MM.1S (cell line): ENCODE measurements at regions not wholly inside any gene's neighbourhood (a gene's known extent, or its start where the extent isn't known, plus 50 kb on each side); places are given as distances from the start of the nearest gene placed in this dataset.

Experiments used
- DNase-seq: peaks from one replicate; pipeline ENCODE4 v3.0.0-alpha.2; 2015
- H2AFZ ChIP-seq: fragments of 300-600 bp; sonication (generic); 2 replicates; pipeline ENCODE4 v1.6.0; 2016; ENCODE audit warnings: antibody characterized with exemption, low read length
- H3F3A ChIP-seq: fragments of 300-600 bp; sonication (generic); 2 replicates; pipeline ENCODE4 v1.6.1; 2016; ENCODE audit warnings: mild to moderate bottlenecking, antibody characterized with exemption, low read length, moderate library complexity, mixed read lengths; ENCODE audit not compliant: insufficient read depth
- H3K27ac ChIP-seq: fragments of 300-600 bp; sonication (generic); 2 replicates; pipeline ENCODE4 v1.5.1; 2016; ENCODE audit warnings: mild to moderate bottlenecking, low read length
- H3K27me3 ChIP-seq: fragments of 300-600 bp; sonication (generic); replicated peaks from 2 replicates; pipeline ENCODE4 v1.6.0; 2016; ENCODE audit warnings: low read length; ENCODE audit not compliant: insufficient read depth
- H3K36me3 ChIP-seq: fragments of 300-600 bp; sonication (generic); replicated peaks from 2 replicates; pipeline ENCODE4 v1.6.1; 2016; ENCODE audit warnings: mild to moderate bottlenecking, low read length, mixed read lengths; ENCODE audit not compliant: insufficient read depth
- H3K4me1 ChIP-seq: fragments of 300-600 bp; sonication (generic); 2 replicates; pipeline ENCODE4 v1.6.1; 2016; ENCODE audit warnings: low read length, mixed read lengths
- H3K4me2 ChIP-seq: fragments of 300-600 bp; sonication (generic); 2 replicates; pipeline ENCODE4 v1.6.0; 2016; ENCODE audit warnings: low read depth, low read length
- H3K4me3 ChIP-seq: fragments of 300-600 bp; sonication (generic); 2 replicates; pipeline ENCODE4 v1.5.1; 2016; ENCODE audit warnings: low read length, mixed read lengths
- H3K79me2 ChIP-seq: fragments of 300-600 bp; sonication (generic); 2 replicates; pipeline ENCODE4 v1.6.1; 2016; ENCODE audit warnings: mixed run types, low read length, mixed read lengths
- H3K9ac ChIP-seq: fragments of 300-600 bp; sonication (generic); 2 replicates; pipeline ENCODE4 v1.6.1; 2016; ENCODE audit warnings: low read length, mixed read lengths
- H3K9me2 ChIP-seq: fragments of 300-600 bp; sonication (generic); replicated peaks from 2 replicates; pipeline ENCODE4 v1.6.1; 2016; ENCODE audit warnings: mild to moderate bottlenecking, low read length, mixed read lengths; ENCODE audit not compliant: insufficient read depth
- H3K9me3 ChIP-seq: fragments of 300-600 bp; sonication (generic); replicated peaks from 2 replicates; pipeline ENCODE4 v1.6.1; 2016; ENCODE audit warnings: mild to moderate bottlenecking, low read length, mixed read lengths; ENCODE audit not compliant: insufficient read depth
- H4K20me1 ChIP-seq: fragments of 300-600 bp; sonication (generic); 2 replicates; pipeline ENCODE4 v1.6.1; 2016; ENCODE audit warnings: mild to moderate bottlenecking, low read length, moderate library complexity, mixed read lengths; ENCODE audit not compliant: insufficient read depth
- EZH2 ChIP-seq: fragments of 300-600 bp; sonication (generic); optimal IDR thresholded peaks from 2 replicates; pipeline ENCODE3; 2017; ENCODE audit warnings: low read depth, mild to moderate bottlenecking, antibody characterized with exemption, low read length, mixed read lengths
- EZH2phosphoT487 ChIP-seq: fragments of 300-600 bp; sonication (generic); IDR thresholded peaks from 2 replicates; pipeline ENCODE4 v1.6.1; 2018; ENCODE audit warnings: antibody characterized with exemption, low read length
- TF ChIP-seq, protein P1 (sequence below): fragments of 300-600 bp; sonication (generic); IDR thresholded peaks from 2 replicates; pipeline ENCODE4 v1.5.1; 2016; ENCODE audit warnings: antibody characterized with exemption, low read length, mixed read lengths

DNA sequence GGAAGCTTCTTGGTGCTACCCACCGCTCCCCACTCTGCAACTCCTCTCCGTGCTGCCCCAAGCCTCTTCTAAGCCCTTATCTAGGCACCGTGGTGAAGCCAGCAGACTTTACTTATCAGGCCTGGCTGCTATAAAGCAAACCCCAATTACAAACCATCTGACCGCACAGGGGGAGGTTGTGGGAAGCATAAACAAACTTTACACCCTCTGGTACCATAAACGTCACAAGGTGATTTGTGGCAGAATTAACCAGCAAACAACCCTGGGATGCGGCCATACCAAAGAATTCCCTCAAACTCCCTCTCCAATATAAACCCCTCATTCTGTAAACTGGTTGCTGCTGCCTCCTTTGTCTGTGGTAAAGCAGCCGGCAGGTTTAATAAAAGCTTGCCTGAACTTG is 55.2 kb downstream of the MAGEC2 start:
- H3F3A ChIP-seq, result no peaks in the 10 kb centered on the region
- no peak for DNase-seq
- no peak overlapping the region for H2AFZ ChIP-seq
- no peak overlapping the region for H3K9ac ChIP-seq
- no peaks in the 10 kb centered on the region for H3K79me2 ChIP-seq
- TF ChIP-seq EZH2phosphoT487, result no peak
- TF ChIP-seq, protein P1, sequence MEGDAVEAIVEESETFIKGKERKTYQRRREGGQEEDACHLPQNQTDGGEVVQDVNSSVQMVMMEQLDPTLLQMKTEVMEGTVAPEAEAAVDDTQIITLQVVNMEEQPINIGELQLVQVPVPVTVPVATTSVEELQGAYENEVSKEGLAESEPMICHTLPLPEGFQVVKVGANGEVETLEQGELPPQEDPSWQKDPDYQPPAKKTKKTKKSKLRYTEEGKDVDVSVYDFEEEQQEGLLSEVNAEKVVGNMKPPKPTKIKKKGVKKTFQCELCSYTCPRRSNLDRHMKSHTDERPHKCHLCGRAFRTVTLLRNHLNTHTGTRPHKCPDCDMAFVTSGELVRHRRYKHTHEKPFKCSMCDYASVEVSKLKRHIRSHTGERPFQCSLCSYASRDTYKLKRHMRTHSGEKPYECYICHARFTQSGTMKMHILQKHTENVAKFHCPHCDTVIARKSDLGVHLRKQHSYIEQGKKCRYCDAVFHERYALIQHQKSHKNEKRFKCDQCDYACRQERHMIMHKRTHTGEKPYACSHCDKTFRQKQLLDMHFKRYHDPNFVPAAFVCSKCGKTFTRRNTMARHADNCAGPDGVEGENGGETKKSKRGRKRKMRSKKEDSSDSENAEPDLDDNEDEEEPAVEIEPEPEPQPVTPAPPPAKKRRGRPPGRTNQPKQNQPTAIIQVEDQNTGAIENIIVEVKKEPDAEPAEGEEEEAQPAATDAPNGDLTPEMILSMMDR, result no peak
- no peak for TF ChIP-seq EZH2
- H4K20me1 ChIP-seq, result no peaks in the 10 kb centered on the region
- no peaks in the 10 kb centered on the region for H3K27me3 ChIP-seq
- H3K9me2 ChIP-seq, result no peaks in the 10 kb centered on the region
- H3K27ac ChIP-seq, result no peak overlapping the region
- H3K4me2 ChIP-seq, result no peak overlapping the region
- no peaks in the 10 kb centered on the region for H3K36me3 ChIP-seq
- no peaks in the 10 kb centered on the region for H3K9me3 ChIP-seq
- no peaks in the 10 kb centered on the region for H3K4me1 ChIP-seq
- H3K4me3 ChIP-seq, result no peak overlapping the region

DNA sequence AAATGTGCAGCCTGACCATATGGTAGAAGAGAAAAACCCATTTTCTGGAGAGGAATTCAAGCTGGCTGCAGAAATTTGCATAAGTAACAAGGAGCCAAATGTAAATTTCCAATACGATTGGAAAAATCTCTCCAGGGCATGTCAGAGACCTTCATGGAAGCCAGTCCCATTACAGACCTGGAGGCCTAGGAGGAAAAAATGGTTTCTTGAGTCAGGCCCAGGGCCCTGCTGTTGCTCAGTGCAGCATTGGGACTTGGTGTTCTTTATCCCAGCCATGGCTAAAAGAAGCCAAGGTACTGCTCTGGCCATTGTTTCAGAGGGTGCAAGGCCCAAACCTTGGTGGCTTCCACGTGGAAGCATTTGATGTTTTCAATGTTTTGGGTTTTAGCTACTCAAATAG is 70.6 kb downstream of the MAGEC2 start:
- H3K4me3 ChIP-seq, result no peak overlapping the region
- H3K4me2 ChIP-seq, result no peak overlapping the region
- H3K79me2 ChIP-seq, result no peaks in the 10 kb centered on the region
- no peaks in the 10 kb centered on the region for H3K9me2 ChIP-seq
- H3K27ac ChIP-seq, result no peak overlapping the region
- H3K4me1 ChIP-seq, result no peaks in the 10 kb centered on the region
- DNase-seq, result no peak
- H3K9me3 ChIP-seq, result no peaks in the 10 kb centered on the region
- no peaks in the 10 kb centered on the region for H3F3A ChIP-seq
- TF ChIP-seq EZH2phosphoT487, result no peak
- TF ChIP-seq, protein P1, result no peak
- no peak for TF ChIP-seq EZH2
- H3K9ac ChIP-seq, result no peak overlapping the region
- no peaks in the 10 kb centered on the region for H3K27me3 ChIP-seq
- H3K36me3 ChIP-seq, result no peaks in the 10 kb centered on the region
- H4K20me1 ChIP-seq, result no peaks in the 10 kb centered on the region
- H2AFZ ChIP-seq, result no peak overlapping the region

GRCh38 chrX:142096253-142096652 is 108.8 kb downstream of the MAGEC2 start:
- Histone ChIP-seq H3K36me3 (no peaks in the 10 kb centered on the region), H3K4me3 (no peak overlapping the region), H3K9ac (no peak overlapping the region), H3F3A (no peaks in the 10 kb centered on the region), H3K27me3 (no peaks in the 10 kb centered on the region), H3K27ac (no peak overlapping the region), H3K9me3 (no peaks in the 10 kb centered on the region), H3K9me2 (no peaks in the 10 kb centered on the region), H3K4me1 (no peaks in the 10 kb centered on the region), H3K79me2 (no peaks in the 10 kb centered on the region), H2AFZ (no peak overlapping the region), H3K4me2 (no peak overlapping the region), H4K20me1 (no peaks in the 10 kb centered on the region)
- TF ChIP-seq EZH2phosphoT487 (no peak), EZH2 (no peak)
- TF ChIP-seq, protein P1, result no peak
- DNase-seq, result no peak
